Uterus (tissue), 2 donors: ENCODE measurements at regions not wholly inside any gene's neighbourhood (a gene's known extent, or its start where the extent isn't known, plus 50 kb on each side); places are given as distances from the start of the nearest gene placed in this dataset.

Experiments used
- POLR2A ChIP-seq, 2 donors: fragments of 450-650 bp; IDR thresholded peaks; one replicate each; pipeline ENCODE4 v1.6.1; 2016; ENCODE audit warnings: antibody characterized with exemption in 2 of 2, mild to moderate bottlenecking in 1 of 2, moderate library complexity in 1 of 2
- TF ChIP-seq, protein P1 (sequence below), 4 experiments: fragments of 200-600 bp in 2 of 4; fragments of 450-650 bp in 2 of 4; sonication (generic) in 2 of 4; IDR thresholded peaks; one replicate each; pipeline ENCODE4 v1.5.1; 2016 to 2019; ENCODE audit warnings: antibody characterized with exemption in 4 of 4, mild to moderate bottlenecking in 2 of 4, moderate library complexity in 1 of 4

DNA sequence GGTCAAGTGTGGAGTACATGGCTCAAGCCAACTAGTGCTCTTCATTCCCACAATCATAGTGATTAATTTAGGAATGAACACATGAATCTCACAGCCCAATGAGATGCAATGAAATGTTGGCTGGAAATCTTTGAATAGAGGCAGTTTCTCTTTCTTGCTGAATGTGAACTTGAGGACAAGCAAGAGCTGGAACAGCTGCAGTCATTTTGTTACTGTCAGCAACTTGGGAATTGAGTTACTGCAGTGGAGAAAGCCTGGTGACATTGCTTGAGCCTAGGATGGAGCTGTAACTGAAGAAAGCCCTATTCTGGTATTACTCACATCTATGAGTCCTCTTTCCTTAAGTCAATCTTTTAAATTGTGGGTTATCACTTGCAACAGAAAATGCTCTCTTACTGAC is 62.3 kb downstream of the YIPF5 start:
- no peak for TF ChIP-seq POLR2A (IDR thresholded peaks at IDR 0.05)
- TF ChIP-seq, protein P1, sequence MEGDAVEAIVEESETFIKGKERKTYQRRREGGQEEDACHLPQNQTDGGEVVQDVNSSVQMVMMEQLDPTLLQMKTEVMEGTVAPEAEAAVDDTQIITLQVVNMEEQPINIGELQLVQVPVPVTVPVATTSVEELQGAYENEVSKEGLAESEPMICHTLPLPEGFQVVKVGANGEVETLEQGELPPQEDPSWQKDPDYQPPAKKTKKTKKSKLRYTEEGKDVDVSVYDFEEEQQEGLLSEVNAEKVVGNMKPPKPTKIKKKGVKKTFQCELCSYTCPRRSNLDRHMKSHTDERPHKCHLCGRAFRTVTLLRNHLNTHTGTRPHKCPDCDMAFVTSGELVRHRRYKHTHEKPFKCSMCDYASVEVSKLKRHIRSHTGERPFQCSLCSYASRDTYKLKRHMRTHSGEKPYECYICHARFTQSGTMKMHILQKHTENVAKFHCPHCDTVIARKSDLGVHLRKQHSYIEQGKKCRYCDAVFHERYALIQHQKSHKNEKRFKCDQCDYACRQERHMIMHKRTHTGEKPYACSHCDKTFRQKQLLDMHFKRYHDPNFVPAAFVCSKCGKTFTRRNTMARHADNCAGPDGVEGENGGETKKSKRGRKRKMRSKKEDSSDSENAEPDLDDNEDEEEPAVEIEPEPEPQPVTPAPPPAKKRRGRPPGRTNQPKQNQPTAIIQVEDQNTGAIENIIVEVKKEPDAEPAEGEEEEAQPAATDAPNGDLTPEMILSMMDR (IDR thresholded peaks at IDR 0.05), result no peak
